ENCODE measurements at regions not wholly inside any gene's neighbourhood (a gene's known extent, or its start where the extent isn't known, plus 50 kb on each side); places are given as distances from the start of the nearest gene placed in this dataset.
"Not testable (repeated sequence)": the region's sequence is repeated elsewhere in the genome, so short reads cannot be mapped to it uniquely, and the experiment has no call there.

- not testable (repeated sequence) for DNase-seq (ENCODE audit: low read depth, low spot score)
Measured at GRCh38 chr11:3514635-3515424, 127.0 kb downstream of the ART5 start.

GRCh38 chr11:3513311-3513710 is 128.5 kb downstream of the ART5 start:
- not testable (repeated sequence) for DNase-seq (ENCODE audit: low read depth, low spot score)

GRCh38 chr11:3512751-3513150 is 129.0 kb downstream of the ART5 start:
- not testable (repeated sequence) for DNase-seq (ENCODE audit: low read depth, low spot score)

GRCh38 chr11:3512133-3512703 is 129.6 kb downstream of the ART5 start:
- DNase-seq (ENCODE audit: low read depth, low spot score): not testable (repeated sequence)

- not testable (repeated sequence) for DNase-seq (ENCODE audit: low read depth, low spot score)
Measured at GRCh38 chr11:3511416-3512132, 130.2 kb downstream of the ART5 start.

- DNase-seq (ENCODE audit: low read depth, low spot score): not testable (repeated sequence)
Measured at GRCh38 chr11:3509563-3509962, 130.6 kb upstream of the ZNF195 start.

- DNase-seq (ENCODE audit: low read depth, low spot score): not testable (repeated sequence)
Measured at GRCh38 chr11:3499198-3499597, 120.3 kb upstream of the ZNF195 start.

- not testable (repeated sequence) for DNase-seq (ENCODE audit: low read depth, low spot score)
Measured at GRCh38 chr11:3498356-3498755, 119.4 kb upstream of the ZNF195 start.

GRCh38 chr11:3493152-3493551 is 114.2 kb upstream of the ZNF195 start:
- DNase-seq (ENCODE audit: low read depth, low spot score): not testable (repeated sequence)

- DNase-seq (ENCODE audit: low read depth, low spot score): not testable (repeated sequence)
Measured at GRCh38 chr11:3488003-3488402, 109.1 kb upstream of the ZNF195 start.

GRCh38 chr11:3485737-3486136 is 106.8 kb upstream of the ZNF195 start:
- DNase-seq (ENCODE audit: low read depth, low spot score): not testable (repeated sequence)

GRCh38 chr11:3476937-3477885 is 98.3 kb upstream of the ZNF195 start:
- not testable (repeated sequence) for DNase-seq (ENCODE audit: low read depth, low spot score)

GRCh38 chr11:3476084-3476936 is 97.4 kb upstream of the ZNF195 start:
- DNase-seq (ENCODE audit: low read depth, low spot score): not testable (repeated sequence)

GRCh38 chr11:3468963-3469362 is 90.0 kb upstream of the ZNF195 start:
- not testable (repeated sequence) for DNase-seq (ENCODE audit: low read depth, low spot score)

GRCh38 chr11:3467599-3467998 is 88.7 kb upstream of the ZNF195 start:
- DNase-seq (ENCODE audit: low read depth, low spot score): not testable (repeated sequence)

- not testable (repeated sequence) for DNase-seq (ENCODE audit: low read depth, low spot score)
Measured at GRCh38 chr11:3455666-3456065, 76.7 kb upstream of the ZNF195 start.

GRCh38 chr11:3454844-3455243 is 75.9 kb upstream of the ZNF195 start:
- DNase-seq (ENCODE audit: low read depth, low spot score): peak; percentile 5

GRCh38 chr11:3453596-3454256 is 74.8 kb upstream of the ZNF195 start:
- DNase-seq (ENCODE audit: low read depth, low spot score): not testable (repeated sequence)

GRCh38 chr11:3450822-3451221 is 71.9 kb upstream of the ZNF195 start:
- DNase-seq (ENCODE audit: low read depth, low spot score): not testable (repeated sequence)

All from pulmonary artery endothelial cell (primary cell).